Fibroblast of lung (primary cell): ENCODE measurements at regions not wholly inside any gene's neighbourhood (a gene's known extent, or its start where the extent isn't known, plus 50 kb on each side); places are given as distances from the start of the nearest gene placed in this dataset.

ENCODE experiments used
- DNase-seq, 2 donors: peaks; one replicate each; pipeline versions ENCODE4 v3.0.0 to v3.0.0-alpha.2; 2010; ENCODE audit warnings: low read depth in 2 of 2
- H2AFZ ChIP-seq: 2 replicates; pipeline ENCODE4 v1.5.1; 2012; ENCODE audit warnings: low read length, control low read depth, inconsistent platforms
- H3K27ac ChIP-seq: 2 replicates; pipeline ENCODE4 v1.5.1; 2011; ENCODE audit warnings: low read length, control low read depth; ENCODE audit not compliant: insufficient read depth
- H3K27me3 ChIP-seq: 2 replicates; pipeline ENCODE4 v1.5.1; 2011; ENCODE audit warnings: mild to moderate bottlenecking, low read length; ENCODE audit not compliant: control insufficient read depth, insufficient read depth
- H3K36me3 ChIP-seq: 2 replicates; pipeline ENCODE4 v1.5.1; 2011; ENCODE audit warnings: low read length; ENCODE audit not compliant: control insufficient read depth, insufficient read depth
- H3K4me1 ChIP-seq: 2 replicates; pipeline ENCODE4 v1.5.1; 2011; ENCODE audit warnings: low read length; ENCODE audit not compliant: control insufficient read depth, insufficient read depth; ENCODE audit errors: extremely low read depth
- H3K4me2 ChIP-seq: 2 replicates; pipeline ENCODE4 v1.5.1; 2011; ENCODE audit warnings: low read length, control low read depth; ENCODE audit not compliant: insufficient read depth; ENCODE audit errors: extremely low read depth
- H3K4me3 ChIP-seq, 4 experiments: fragments of 200-600 bp in 1 of 4; sonication (generic) in 1 of 4; replicated peaks in 1 of 4; 2 replicates each; pipeline ENCODE4 v1.5.1; 2011 to 2016; ENCODE audit warnings: low read length in 4 of 4, low read depth in 3 of 4, mild to moderate bottlenecking in 3 of 4, control low read depth in 2 of 4, inconsistent platforms in 1 of 4, mixed read lengths in 1 of 4; ENCODE audit not compliant: insufficient read depth in 1 of 4; ENCODE audit errors: control extremely low read depth in 1 of 4
- H3K79me2 ChIP-seq: 2 replicates; pipeline ENCODE4 v1.5.1; 2012; ENCODE audit warnings: mild to moderate bottlenecking, low read length, inconsistent platforms; ENCODE audit not compliant: control insufficient read depth, insufficient read depth
- H3K9ac ChIP-seq: 2 replicates; pipeline ENCODE4 v1.5.1; 2011; ENCODE audit warnings: mild to moderate bottlenecking, low read length, control low read depth; ENCODE audit not compliant: insufficient read depth
- H3K9me3 ChIP-seq: 2 replicates; pipeline ENCODE4 v1.5.1; 2012; ENCODE audit warnings: low read depth, low read length; ENCODE audit not compliant: control insufficient read depth, insufficient read depth
- H4K20me1 ChIP-seq: 2 replicates; pipeline ENCODE4 v1.5.1; 2011; ENCODE audit warnings: low read length; ENCODE audit not compliant: control insufficient read depth, insufficient read depth; ENCODE audit errors: extremely low read depth
- EZH2 ChIP-seq: IDR thresholded peaks from 2 replicates; pipeline ENCODE4 v1.5.1; 2012; ENCODE audit warnings: low read length, control low read depth, mild to moderate bottlenecking; ENCODE audit errors: missing control alignments
- TF ChIP-seq, protein P1 (sequence below), 2 donors: IDR thresholded peaks in 1 of 2; conservative IDR thresholded peaks in 1 of 2; 1 replicate in 1 of 2; 2 replicates in 1 of 2; pipeline ENCODE4 v1.5.1; 2011 to 2012; ENCODE audit warnings: low read length in 2 of 2, control low read depth in 1 of 2, inconsistent platforms in 1 of 2, low read depth in 1 of 2, mild to moderate bottlenecking in 1 of 2

DNA sequence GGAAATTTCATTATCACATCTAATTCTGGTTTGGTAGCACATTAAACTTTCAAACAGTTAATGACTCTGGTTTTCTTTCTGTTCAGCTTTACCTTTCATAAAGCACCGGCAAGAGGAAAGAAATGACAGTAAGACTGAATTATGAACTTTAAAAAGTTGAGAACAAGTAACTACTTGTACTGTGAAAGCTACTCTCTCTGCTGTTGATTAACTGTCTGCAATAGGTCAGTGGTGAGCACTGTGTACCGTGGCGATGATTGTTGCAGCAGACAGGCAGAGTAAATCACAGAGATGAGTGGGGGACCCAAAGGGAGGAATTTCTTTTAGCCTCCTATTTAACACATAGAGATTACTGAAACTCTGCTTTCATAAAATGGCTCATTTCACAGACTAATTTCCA is 74.0 kb upstream of the MEF2C start:
- H4K20me1 ChIP-seq = no peaks in the 10 kb centered on the region
- H3K27ac ChIP-seq = no peak overlapping the region
- DNase-seq = no peak
- no peaks in the 10 kb centered on the region for H3K79me2 ChIP-seq
- no peak overlapping the region for H3K4me2 ChIP-seq
- H3K4me1 ChIP-seq = no peaks in the 10 kb centered on the region
- H3K9ac ChIP-seq = no peak overlapping the region
- no peaks in the 10 kb centered on the region for H3K9me3 ChIP-seq
- no peaks in the 10 kb centered on the region for H3K27me3 ChIP-seq
- H3K36me3 ChIP-seq = no peaks in the 10 kb centered on the region
- H3K4me3 ChIP-seq = no peak overlapping the region
- no peak overlapping the region for H2AFZ ChIP-seq
- TF ChIP-seq, protein P1, sequence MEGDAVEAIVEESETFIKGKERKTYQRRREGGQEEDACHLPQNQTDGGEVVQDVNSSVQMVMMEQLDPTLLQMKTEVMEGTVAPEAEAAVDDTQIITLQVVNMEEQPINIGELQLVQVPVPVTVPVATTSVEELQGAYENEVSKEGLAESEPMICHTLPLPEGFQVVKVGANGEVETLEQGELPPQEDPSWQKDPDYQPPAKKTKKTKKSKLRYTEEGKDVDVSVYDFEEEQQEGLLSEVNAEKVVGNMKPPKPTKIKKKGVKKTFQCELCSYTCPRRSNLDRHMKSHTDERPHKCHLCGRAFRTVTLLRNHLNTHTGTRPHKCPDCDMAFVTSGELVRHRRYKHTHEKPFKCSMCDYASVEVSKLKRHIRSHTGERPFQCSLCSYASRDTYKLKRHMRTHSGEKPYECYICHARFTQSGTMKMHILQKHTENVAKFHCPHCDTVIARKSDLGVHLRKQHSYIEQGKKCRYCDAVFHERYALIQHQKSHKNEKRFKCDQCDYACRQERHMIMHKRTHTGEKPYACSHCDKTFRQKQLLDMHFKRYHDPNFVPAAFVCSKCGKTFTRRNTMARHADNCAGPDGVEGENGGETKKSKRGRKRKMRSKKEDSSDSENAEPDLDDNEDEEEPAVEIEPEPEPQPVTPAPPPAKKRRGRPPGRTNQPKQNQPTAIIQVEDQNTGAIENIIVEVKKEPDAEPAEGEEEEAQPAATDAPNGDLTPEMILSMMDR (conservative IDR thresholded peaks at IDR 0.05 in 1 of 2, IDR thresholded peaks at IDR 0.05 in 1 of 2; ENCODE audit: low read depth in 1 of 2, low read length in 2 of 2) = no peak
- no peak for TF ChIP-seq EZH2

DNA sequence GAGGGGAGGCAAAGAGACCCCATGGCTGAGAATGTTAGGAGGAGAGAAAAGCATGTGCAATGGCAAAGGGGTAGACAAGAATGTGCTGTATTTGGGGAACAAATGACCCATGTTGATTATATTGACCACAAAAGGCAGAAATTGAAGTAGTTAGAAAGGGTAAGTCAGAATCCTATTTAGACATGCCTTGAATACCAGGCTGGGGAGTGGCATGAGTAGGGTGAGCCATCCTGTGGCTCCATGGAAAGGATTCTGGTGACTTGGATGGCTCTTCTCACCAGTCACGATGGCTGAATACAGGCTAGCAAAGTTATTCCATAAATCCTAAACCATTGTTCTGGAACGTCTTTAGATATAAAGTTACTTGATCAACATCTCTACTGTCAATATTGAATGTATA is 73.4 kb upstream of the MEF2C start:
- Histone ChIP-seq H3K27ac (no peak overlapping the region), H3K4me2 (no peak overlapping the region), H2AFZ (no peak overlapping the region), H4K20me1 (no peaks in the 10 kb centered on the region), H3K9ac (no peak overlapping the region), H3K4me1 (no peaks in the 10 kb centered on the region), H3K27me3 (no peaks in the 10 kb centered on the region), H3K79me2 (no peaks in the 10 kb centered on the region), H3K4me3 (no peak overlapping the region), H3K36me3 (no peaks in the 10 kb centered on the region), H3K9me3 (no peaks in the 10 kb centered on the region)
- TF ChIP-seq, protein P1 (conservative IDR thresholded peaks at IDR 0.05 in 1 of 2, IDR thresholded peaks at IDR 0.05 in 1 of 2; ENCODE audit: low read depth in 1 of 2, low read length in 2 of 2) = no peak
- no peak for TF ChIP-seq EZH2
- DNase-seq = peak in 1 of 2 donors; percentile 47

DNA sequence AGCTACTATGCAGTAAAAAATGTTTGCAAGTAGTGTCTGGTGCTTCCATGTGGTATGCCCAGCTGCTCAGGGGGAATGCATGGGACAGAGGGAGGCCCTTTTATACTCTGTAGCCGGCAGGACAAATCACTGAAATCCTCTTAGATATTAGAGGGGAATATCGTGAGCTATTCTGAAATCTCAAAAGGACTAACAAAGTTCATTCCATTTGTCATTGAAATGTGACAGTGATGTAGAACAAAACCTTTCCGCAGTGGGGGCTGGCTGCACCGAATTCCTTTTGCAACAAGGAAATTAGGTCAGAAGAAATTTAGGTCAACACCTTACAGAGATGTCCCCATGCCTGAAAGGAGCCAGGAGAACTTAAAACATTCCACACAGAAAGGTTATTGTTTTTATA is 72.4 kb upstream of the MEF2C start:
- no peak for DNase-seq
- H3K9ac ChIP-seq = no peak overlapping the region
- no peaks in the 10 kb centered on the region for H3K4me1 ChIP-seq

More for the DNA sequence above, 72.4 kb upstream of the MEF2C start:
- H3K4me3 ChIP-seq = no peak overlapping the region
- no peaks in the 10 kb centered on the region for H4K20me1 ChIP-seq
- no peak for TF ChIP-seq EZH2
- TF ChIP-seq, protein P1 (conservative IDR thresholded peaks at IDR 0.05 in 1 of 2, IDR thresholded peaks at IDR 0.05 in 1 of 2; ENCODE audit: low read depth in 1 of 2, low read length in 2 of 2) = no peak
- no peaks in the 10 kb centered on the region for H3K79me2 ChIP-seq
- H3K27ac ChIP-seq = no peak overlapping the region
- H3K27me3 ChIP-seq = no peaks in the 10 kb centered on the region
- H3K4me2 ChIP-seq = no peak overlapping the region
- H3K36me3 ChIP-seq = no peaks in the 10 kb centered on the region
- H3K9me3 ChIP-seq = no peaks in the 10 kb centered on the region
- no peak overlapping the region for H2AFZ ChIP-seq
